H1 (cell line): ENCODE measurements at regions not wholly inside any gene's neighbourhood (a gene's known extent, or its start where the extent isn't known, plus 50 kb on each side); places are given as distances from the start of the nearest gene placed in this dataset.

Experiments used
- CTCF ChIA-PET: fragments of 300-600 bp; sonication (Branson Sonifier 250); formaldehyde crosslinking; loops from one replicate; lab custom pipeline; 2021; ENCODE audit not compliant: partially characterized antibody; lab: Charles Lee
- POLR2A ChIA-PET: fragments of 300-600 bp; sonication (Branson Sonifier 250); formaldehyde crosslinking; loops from one replicate; lab custom pipeline; 2021; ENCODE audit warnings: inconsistent platforms; ENCODE audit not compliant: partially characterized antibody; lab: Charles Lee
- DNase-seq, 2 experiments: peaks; one replicate each; pipeline versions ENCODE4 v3.0.0 to v3.0.0-alpha.2; 2010 to 2022; ENCODE audit warnings: low spot score in 2 of 2, low read depth in 1 of 2, mixed read lengths in 1 of 2
- FAIRE-seq: peaks from 2 replicates; lab custom pipeline; 2011; peaks lifted over from hg19 to GRCh38; lab: Jason Lieb, UNC
- H2AFZ ChIP-seq: 2 replicates; pipeline ENCODE4 v1.8.1; 2012; ENCODE audit warnings: low read length, inconsistent platforms
- H2AK5ac ChIP-seq: 2 replicates; pipeline ENCODE4 v1.6.1; 2013; ENCODE audit warnings: low read depth, low read length
- H2BK120ac ChIP-seq: replicated peaks from 2 replicates; pipeline ENCODE3; 2013; ENCODE audit warnings: low read depth, low read length, inconsistent platforms
- H2BK12ac ChIP-seq: 2 replicates; pipeline ENCODE4 v1.6.1; 2013; ENCODE audit warnings: low read depth, low read length
- H2BK15ac ChIP-seq: 2 replicates; pipeline ENCODE4 v1.6.1; 2013; ENCODE audit warnings: low read length
- H2BK20ac ChIP-seq: 2 replicates; pipeline ENCODE4 v1.6.1; 2013; ENCODE audit warnings: low read length
- H2BK5ac ChIP-seq: 2 replicates; pipeline ENCODE4 v1.6.1; 2013; ENCODE audit warnings: low read depth, low read length
- H3K14ac ChIP-seq: 2 replicates; pipeline ENCODE4 v1.6.1; 2013; ENCODE audit warnings: inconsistent platforms; ENCODE audit not compliant: insufficient read length
- H3K18ac ChIP-seq: 2 replicates; pipeline ENCODE4 v1.6.1; 2013; ENCODE audit warnings: low read length; ENCODE audit errors: extremely low read depth
- H3K23ac ChIP-seq: 2 replicates; pipeline ENCODE4 v1.6.1; 2013; ENCODE audit warnings: inconsistent platforms; ENCODE audit not compliant: insufficient read length
- H3K23me2 ChIP-seq: 2 replicates; pipeline ENCODE4 v1.6.1; 2013; ENCODE audit warnings: low read depth, low read length
- H3K27ac ChIP-seq: 2 replicates; pipeline ENCODE4 v1.6.1; 2011; ENCODE audit warnings: low read depth, low read length, inconsistent platforms
- H3K27me3 ChIP-seq, 4 experiments: replicated peaks in 1 of 4; 1 replicate in 1 of 4; 2 replicates in 3 of 4; pipeline versions ENCODE4 v1.6.1 to v1.8.1; 2011 to 2013; ENCODE audit warnings: low read length in 3 of 4, mild to moderate bottlenecking in 3 of 4, inconsistent platforms in 2 of 4, mixed read lengths in 2 of 4, moderate library complexity in 1 of 4; ENCODE audit not compliant: control insufficient read depth in 3 of 4, insufficient read depth in 3 of 4; ENCODE audit errors: extremely low read depth in 1 of 4
- H3K36me3 ChIP-seq, 4 experiments: 2 replicates each; pipeline versions ENCODE4 v1.6.1 to v1.8.1; 2011 to 2013; ENCODE audit warnings: mild to moderate bottlenecking in 4 of 4, low read length in 3 of 4, moderate library complexity in 2 of 4, control low read depth in 1 of 4, inconsistent platforms in 1 of 4; ENCODE audit not compliant: insufficient read depth in 4 of 4, control insufficient read depth in 2 of 4
- H3K4ac ChIP-seq: replicated peaks from 2 replicates; pipeline ENCODE3; 2013; ENCODE audit warnings: low read length, low read depth, mixed read lengths, inconsistent platforms; ENCODE audit not compliant: insufficient read length
- H3K4me1 ChIP-seq, 4 experiments: replicated peaks in 1 of 4; 1 replicate in 1 of 4; 2 replicates in 3 of 4; pipeline versions ENCODE4 v1.6.1 to v1.8.1; 2011 to 2013; ENCODE audit warnings: low read length in 3 of 4, inconsistent platforms in 2 of 4, mixed read lengths in 1 of 4; ENCODE audit not compliant: insufficient read depth in 4 of 4, control insufficient read depth in 3 of 4
- H3K4me2 ChIP-seq, 2 experiments: 2 replicates each; pipeline versions ENCODE4 v1.6.1 to v1.8.1; 2011 to 2013; ENCODE audit warnings: low read depth in 2 of 2, low read length in 2 of 2, control low read depth in 1 of 2, inconsistent platforms in 1 of 2, mild to moderate bottlenecking in 1 of 2; ENCODE audit not compliant: insufficient read depth in 1 of 2
- H3K4me3 ChIP-seq, 4 experiments: fragments of 200-600, 300-600 bp in 1 of 4; sonication (generic), shearing (Covaris generic), sonication (Bioruptor Twin) in 1 of 4; 2 replicates each; pipeline versions ENCODE4 v1.5.1 to v1.8.1; 2011 to 2016; ENCODE audit warnings: low read length in 4 of 4, low read depth in 3 of 4, control low read depth in 2 of 4, inconsistent platforms in 2 of 4, mild to moderate bottlenecking in 2 of 4, mixed read lengths in 1 of 4, moderate library complexity in 1 of 4; ENCODE audit not compliant: insufficient read depth in 2 of 4; ENCODE audit errors: extremely low read depth in 1 of 4
- H3K56ac ChIP-seq: replicated peaks from 2 replicates; pipeline ENCODE3; 2013; ENCODE audit warnings: low read depth, mild to moderate bottlenecking, mixed read lengths, low read length, inconsistent platforms; ENCODE audit not compliant: insufficient read length
- H3K79me1 ChIP-seq: 2 replicates; pipeline ENCODE4 v1.6.1; 2013; ENCODE audit warnings: low read depth, low read length, control low read depth
- H3K79me2 ChIP-seq, 2 experiments: 2 replicates each; pipeline versions ENCODE4 v1.6.1 to v1.8.1; 2012 to 2013; ENCODE audit warnings: low read length in 2 of 2, mild to moderate bottlenecking in 2 of 2, inconsistent platforms in 1 of 2; ENCODE audit not compliant: insufficient read depth in 2 of 2, control insufficient read depth in 1 of 2
- H3K9ac ChIP-seq, 4 experiments: replicated peaks in 1 of 4; 1 replicate in 1 of 4; 2 replicates in 3 of 4; pipeline versions ENCODE4 v1.6.1 to v1.8.1; 2011 to 2013; ENCODE audit warnings: low read depth in 3 of 4, low read length in 3 of 4, control low read depth in 2 of 4, mild to moderate bottlenecking in 2 of 4, moderate library complexity in 2 of 4, inconsistent platforms in 1 of 4; ENCODE audit errors: extremely low read depth in 1 of 4
- H3K9me3 ChIP-seq, 2 experiments: 2 replicates each; pipeline versions ENCODE4 v1.6.1 to v1.8.1; 2012 to 2013; ENCODE audit warnings: mild to moderate bottlenecking in 2 of 2, moderate library complexity in 2 of 2, control low read depth in 1 of 2, inconsistent platforms in 1 of 2, low read depth in 1 of 2, low read length in 1 of 2, mixed read lengths in 1 of 2; ENCODE audit not compliant: insufficient read depth in 2 of 2
- H4K20me1 ChIP-seq, 2 experiments: replicated peaks in 1 of 2; 2 replicates each; pipeline versions ENCODE3 to v1.8.1; 2011 to 2013; ENCODE audit warnings: inconsistent platforms in 2 of 2, low read length in 2 of 2, mild to moderate bottlenecking in 1 of 2; ENCODE audit not compliant: insufficient read depth in 2 of 2, control insufficient read depth in 1 of 2
- H4K5ac ChIP-seq: 2 replicates; pipeline ENCODE4 v1.6.1; 2013; ENCODE audit warnings: low read length, low read depth, mixed read lengths, inconsistent platforms; ENCODE audit not compliant: insufficient read length
- H4K8ac ChIP-seq: 2 replicates; pipeline ENCODE4 v1.8.0; 2013; ENCODE audit warnings: mild to moderate bottlenecking, moderate library complexity, low read length, inconsistent platforms; ENCODE audit not compliant: insufficient read depth; ENCODE audit errors: extremely low read depth
- H4K91ac ChIP-seq: replicated peaks from 2 replicates; pipeline ENCODE3; 2013; ENCODE audit warnings: low read length, mixed read lengths, inconsistent platforms; ENCODE audit not compliant: insufficient read length
- BACH1 ChIP-seq: IDR thresholded peaks from 2 replicates; pipeline ENCODE4 v1.6.1; 2012; ENCODE audit warnings: low read length, improper control_type of control experiment
- CBX5 ChIP-seq: fragments of 300-800, 300-1000 bp; sonication (generic); IDR thresholded peaks from 2 replicates; pipeline ENCODE4 v1.7.1; 2016; ENCODE audit warnings: antibody characterized with exemption, low read length, low read depth
- CBX8 ChIP-seq: fragments of 300-800, 300-1000 bp; sonication (generic); IDR thresholded peaks from 2 replicates; pipeline ENCODE4 v1.7.1; 2016; ENCODE audit warnings: low read depth, low read length, borderline replicate concordance
- CHD1 ChIP-seq: IDR thresholded peaks from 2 replicates; pipeline ENCODE4 v1.6.1; 2012; ENCODE audit warnings: low read depth, low read length, improper control_type of control experiment
- KDM4A ChIP-seq: IDR thresholded peaks from one replicate; pipeline ENCODE4 v1.7.1; 2012; ENCODE audit warnings: low read depth, mild to moderate bottlenecking, moderate library complexity, low read length, inconsistent platforms; ENCODE audit not compliant: severe bottlenecking
- MAFK ChIP-seq: IDR thresholded peaks from 2 replicates; pipeline ENCODE4 v1.6.1; 2012; ENCODE audit warnings: low read depth, mild to moderate bottlenecking, improper control_type of control experiment, low read length
- NRF1 ChIP-seq: IDR thresholded peaks from 2 replicates; pipeline ENCODE4 v1.6.1; 2011; ENCODE audit warnings: mild to moderate bottlenecking, low read depth, low read length, improper control_type of control experiment
- SRF ChIP-seq: IDR thresholded peaks from 2 replicates; pipeline ENCODE4 v1.6.1; 2011; ENCODE audit warnings: mild to moderate bottlenecking, low read depth, low read length, moderate library complexity
- WGBS, 2 experiments: shearing (Covaris generic) in 1 of 2; methylation state at CpG; one replicate each; pipeline versions ENCODE4 v1.1.6 to v1.1.7; 2013 to 2015; ENCODE audit warnings: low lambda C conversion rate in 2 of 2, mixed read lengths in 2 of 2, inconsistent platforms in 1 of 2, low coverage in 1 of 2, missing lambda C conversion rate in 1 of 2; ENCODE audit not compliant: insufficient replicate concordance in 2 of 2, insufficient coverage in 1 of 2, insufficient read length in 1 of 2; ENCODE audit errors: extremely low coverage in 1 of 2, missing lambda C conversion rate in 1 of 2; 5-methylcytosine and 5-hydroxymethylcytosine counted together
- TF ChIP-seq, protein P1 (sequence below): IDR thresholded peaks from 2 replicates; pipeline ENCODE4 v1.6.1; 2011; ENCODE audit warnings: low read depth, mild to moderate bottlenecking, low read length; ENCODE audit not compliant: insufficient read depth

DNA sequence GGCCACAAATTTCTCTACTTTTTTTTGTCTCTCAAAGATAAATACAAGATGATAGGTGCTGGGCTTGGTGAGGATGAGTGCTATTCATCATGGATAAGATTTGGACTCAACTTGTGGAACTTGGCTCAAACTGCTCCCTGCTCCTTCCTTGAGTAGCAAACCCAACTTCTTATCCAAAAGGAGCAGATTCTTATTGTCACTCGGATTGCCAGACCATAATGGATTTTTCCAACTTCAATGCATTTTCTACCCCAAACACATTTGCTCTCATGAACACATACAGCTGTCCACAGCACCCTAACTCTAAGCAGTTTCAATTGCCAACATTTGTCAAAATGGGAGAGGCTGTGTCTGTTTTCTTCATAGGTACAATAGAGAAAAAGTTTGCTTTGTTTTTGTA, 99.5 kb upstream of the APCDD1 start:
- Histone ChIP-seq H4K91ac (no peak overlapping the region), H2BK20ac (no peak overlapping the region)

More for the DNA sequence above, 99.5 kb upstream of the APCDD1 start:
- H4K8ac ChIP-seq = no peak overlapping the region
- H4K20me1 ChIP-seq = no peaks in the 10 kb centered on the region
- no peak overlapping the region for H3K27ac ChIP-seq
- H4K5ac ChIP-seq = no peak overlapping the region
- H3K56ac ChIP-seq = no peak overlapping the region
- no peaks in the 10 kb centered on the region for H3K36me3 ChIP-seq
- TF ChIP-seq BACH1 = no peak
- TF ChIP-seq, protein P1, sequence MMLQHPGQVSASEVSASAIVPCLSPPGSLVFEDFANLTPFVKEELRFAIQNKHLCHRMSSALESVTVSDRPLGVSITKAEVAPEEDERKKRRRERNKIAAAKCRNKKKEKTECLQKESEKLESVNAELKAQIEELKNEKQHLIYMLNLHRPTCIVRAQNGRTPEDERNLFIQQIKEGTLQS = no peak
- TF ChIP-seq KDM4A = no peak
- TF ChIP-seq CBX8 = no peak
- no peak for TF ChIP-seq CBX5
- no peak for TF ChIP-seq SRF
- TF ChIP-seq CHD1 = no peak
- TF ChIP-seq NRF1 = no peak
- no peak for TF ChIP-seq MAFK
- TF ChIP-seq, all 59 proteins: peak for 0
- Histone ChIP-seq H3K9me3 (no peaks in the 10 kb centered on the region), H3K14ac (no peak overlapping the region), H3K4ac (no peak overlapping the region), H3K23ac (no peak overlapping the region), H3K27me3 (no peaks in the 10 kb centered on the region), H2BK120ac (no peak overlapping the region), H3K23me2 (no peaks in the 10 kb centered on the region), H2BK15ac (no peak overlapping the region), H3K4me2 (no peak overlapping the region), H3K4me3 (no peak overlapping the region), H3K18ac (no peak overlapping the region), H3K79me1 (no peaks in the 10 kb centered on the region), H2BK12ac (no peak overlapping the region), H3K4me1 (no peaks in the 10 kb centered on the region), H2AFZ (no peak overlapping the region), H3K9ac (no peak overlapping the region), H3K79me2 (no peaks in the 10 kb centered on the region), H2AK5ac (no peak overlapping the region), H2BK5ac (no peak overlapping the region)
- WGBS, 2 experiments = 86% methylated on average over 1 of the region's 1 CpG; no CpG with 5 or more reads in 1 of the 2 experiments
- CTCF ChIA-PET = no interaction called here
- POLR2A ChIA-PET = no interaction called here
- no peak for DNase-seq
- FAIRE-seq = no peak
